BLaER1 (cell line): ENCODE measurements at regions not wholly inside any gene's neighbourhood (a gene's known extent, or its start where the extent isn't known, plus 50 kb on each side); places are given as distances from the start of the nearest gene placed in this dataset.

ENCODE experiments used
- H3K27ac ChIP-seq: shearing (Covaris generic); formaldehyde crosslinking; 2 replicates; pipeline ENCODE4 v1.8.1; 2022
- H3K27me3 ChIP-seq: shearing (Covaris generic); formaldehyde crosslinking; 2 replicates; pipeline ENCODE4 v1.8.1; 2022
- H3K36me3 ChIP-seq: shearing (Covaris generic); formaldehyde crosslinking; 2 replicates; pipeline ENCODE4 v1.8.1; 2022
- H3K4me1 ChIP-seq: shearing (Covaris generic); formaldehyde crosslinking; 2 replicates; pipeline ENCODE4 v1.8.1; 2022
- H3K4me2 ChIP-seq: shearing (Covaris generic); formaldehyde crosslinking; 2 replicates; pipeline ENCODE4 v1.8.1; 2022
- H3K4me3 ChIP-seq: shearing (Covaris generic); formaldehyde crosslinking; 2 replicates; pipeline ENCODE4 v1.8.1; 2022
- H3K9ac ChIP-seq: shearing (Covaris generic); formaldehyde crosslinking; 2 replicates; pipeline ENCODE4 v1.8.1; 2022
- H3K9me3 ChIP-seq: shearing (Covaris generic); formaldehyde crosslinking; 2 replicates; pipeline ENCODE4 v1.8.1; 2022
- H4K20me1 ChIP-seq: shearing (Covaris generic); formaldehyde crosslinking; 2 replicates; pipeline ENCODE4 v1.8.1; 2022
- Cebpa-rat ChIP-seq: shearing (Covaris generic); IDR thresholded peaks from 2 replicates; pipeline ENCODE4 v1.8.1; 2022

GRCh38 chr7:21023841-21024484, 237.3 kb upstream of the SP8 start:
- no peak overlapping the region for H3K9ac ChIP-seq
- no peak overlapping the region for H3K4me2 ChIP-seq
- H4K20me1 ChIP-seq: no peaks in the 10 kb centered on the region
- no peaks in the 10 kb centered on the region for H3K4me1 ChIP-seq
- H3K27me3 ChIP-seq: no peaks in the 10 kb centered on the region
- no peaks in the 10 kb centered on the region for H3K36me3 ChIP-seq
- no peaks in the 10 kb centered on the region for H3K9me3 ChIP-seq
- no peak for TF ChIP-seq Cebpa-rat
- no peak overlapping the region for H3K4me3 ChIP-seq
- H3K27ac ChIP-seq: no peak overlapping the region

DNA sequence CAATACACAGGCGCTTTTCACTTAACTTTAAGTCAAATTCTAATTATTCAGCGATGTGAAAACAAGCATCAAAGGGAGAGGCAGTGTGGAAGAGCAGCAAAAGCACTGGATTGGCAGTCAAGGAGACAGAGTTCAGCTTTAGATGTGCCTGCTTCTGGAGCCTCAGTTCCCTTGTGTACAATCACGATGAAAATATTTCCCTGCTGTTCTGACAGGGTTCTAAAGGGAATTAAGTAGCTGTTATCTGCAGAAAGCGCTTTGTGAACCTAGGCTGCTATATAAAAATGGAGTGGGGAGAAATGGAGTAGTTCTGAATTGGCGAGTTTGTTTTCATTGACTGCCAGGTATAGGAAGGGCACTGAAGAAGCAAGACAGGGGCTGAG, 237.8 kb upstream of the SP8 start:
- H3K27me3 ChIP-seq: no peaks in the 10 kb centered on the region
- no peak overlapping the region for H3K27ac ChIP-seq
- no peaks in the 10 kb centered on the region for H4K20me1 ChIP-seq
- no peak overlapping the region for H3K9ac ChIP-seq
- H3K9me3 ChIP-seq: no peaks in the 10 kb centered on the region
- H3K4me1 ChIP-seq: no peaks in the 10 kb centered on the region
- TF ChIP-seq Cebpa-rat: no peak
- H3K36me3 ChIP-seq: no peaks in the 10 kb centered on the region
- H3K4me2 ChIP-seq: no peak overlapping the region
- no peak overlapping the region for H3K4me3 ChIP-seq

- Histone ChIP-seq H4K20me1 (no peaks in the 10 kb centered on the region), H3K27me3 (no peaks in the 10 kb centered on the region), H3K9me3 (no peaks in the 10 kb centered on the region), H3K4me3 (no peak overlapping the region), H3K4me1 (no peaks in the 10 kb centered on the region), H3K9ac (no peak overlapping the region), H3K4me2 (no peak overlapping the region), H3K36me3 (no peaks in the 10 kb centered on the region), H3K27ac (no peak overlapping the region)
- TF ChIP-seq Cebpa-rat: 0 out of 2 replicates have a peak, but pooled peaks have one; percentile 10
Measured at GRCh38 chr7:21028186-21028585, 241.5 kb upstream of the SP8 start.

GRCh38 chr7:21028599-21028998, 241.9 kb upstream of the SP8 start:
- Histone ChIP-seq H3K4me2 (no peak overlapping the region), H4K20me1 (no peaks in the 10 kb centered on the region), H3K9ac (no peak overlapping the region), H3K27ac (no peak overlapping the region), H3K4me1 (no peaks in the 10 kb centered on the region), H3K36me3 (no peaks in the 10 kb centered on the region), H3K9me3 (no peaks in the 10 kb centered on the region), H3K4me3 (no peak overlapping the region), H3K27me3 (no peaks in the 10 kb centered on the region)
- TF ChIP-seq Cebpa-rat: no peak

DNA sequence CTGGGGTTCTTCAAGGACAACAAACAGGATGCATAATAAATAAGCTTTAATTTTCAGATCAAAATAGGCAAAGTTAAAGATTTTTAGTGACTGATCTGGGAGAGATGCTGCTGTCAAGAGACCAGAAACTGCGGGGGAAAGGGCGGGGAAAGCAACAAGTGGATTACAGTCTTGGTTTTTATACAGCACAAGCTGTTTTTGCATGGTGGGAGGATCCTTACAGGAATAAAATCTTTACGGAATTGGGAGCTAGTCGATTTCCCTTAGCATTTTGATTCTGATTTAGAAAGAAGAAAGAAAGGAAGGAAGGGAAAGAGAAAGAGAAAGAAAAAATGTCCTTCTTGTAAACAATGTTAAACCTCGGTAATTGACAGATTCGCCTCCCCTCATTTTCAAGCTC, 242.3 kb upstream of the SP8 start:
- H3K4me2 ChIP-seq: no peak overlapping the region
- H3K27me3 ChIP-seq: no peaks in the 10 kb centered on the region
- H4K20me1 ChIP-seq: no peaks in the 10 kb centered on the region
- H3K9ac ChIP-seq: no peak overlapping the region
- H3K4me3 ChIP-seq: no peak overlapping the region
- no peaks in the 10 kb centered on the region for H3K36me3 ChIP-seq
- no peaks in the 10 kb centered on the region for H3K9me3 ChIP-seq
- H3K4me1 ChIP-seq: no peaks in the 10 kb centered on the region
- TF ChIP-seq Cebpa-rat: no peak
- no peak overlapping the region for H3K27ac ChIP-seq

- TF ChIP-seq Cebpa-rat: no peak
- Histone ChIP-seq H3K27ac (no peak overlapping the region), H3K4me2 (no peak overlapping the region), H3K4me3 (no peak overlapping the region), H4K20me1 (no peaks in the 10 kb centered on the region), H3K27me3 (no peaks in the 10 kb centered on the region), H3K36me3 (no peaks in the 10 kb centered on the region), H3K9ac (no peak overlapping the region), H3K4me1 (no peaks in the 10 kb centered on the region), H3K9me3 (no peaks in the 10 kb centered on the region)
Measured at GRCh38 chr7:21030237-21030871, 243.7 kb upstream of the SP8 start.

DNA sequence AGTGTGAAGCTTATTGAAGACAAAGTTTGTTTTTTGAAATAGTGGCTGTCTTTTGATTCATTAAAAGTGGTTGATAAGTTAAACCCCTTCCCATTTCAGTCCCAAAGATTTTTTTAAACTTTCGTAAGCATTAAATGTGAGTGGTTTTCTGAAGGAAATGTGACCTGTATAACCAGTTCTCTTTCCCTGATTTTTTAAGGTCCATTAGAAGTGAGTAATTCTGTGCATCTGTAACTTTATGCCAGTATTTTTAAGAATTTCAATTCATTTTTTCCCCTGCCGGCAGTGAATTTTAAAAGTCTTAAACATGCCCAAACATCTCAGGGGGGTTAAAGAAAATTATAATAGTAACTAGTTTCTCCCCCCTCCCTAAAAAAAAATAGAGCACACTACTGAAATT, 254.6 kb upstream of the SP8 start:
- Histone ChIP-seq H3K27ac (no peak overlapping the region), H3K9me3 (no peaks in the 10 kb centered on the region), H3K27me3 (no peaks in the 10 kb centered on the region), H3K9ac (no peak overlapping the region), H3K4me3 (no peak overlapping the region), H4K20me1 (no peaks in the 10 kb centered on the region), H3K4me1 (no peaks in the 10 kb centered on the region), H3K36me3 (no peaks in the 10 kb centered on the region), H3K4me2 (no peak overlapping the region)
- TF ChIP-seq Cebpa-rat: no peak

- no peak for TF ChIP-seq Cebpa-rat
- Histone ChIP-seq H3K4me1 (no peaks in the 10 kb centered on the region), H3K9ac (no peak overlapping the region), H3K36me3 (no peaks in the 10 kb centered on the region), H3K27ac (no peak overlapping the region), H3K4me2 (no peak overlapping the region), H3K4me3 (no peak overlapping the region), H3K27me3 (no peaks in the 10 kb centered on the region), H4K20me1 (no peaks in the 10 kb centered on the region), H3K9me3 (no peaks in the 10 kb centered on the region)
Measured at GRCh38 chr7:21041666-21042065, 255.0 kb upstream of the SP8 start.

DNA sequence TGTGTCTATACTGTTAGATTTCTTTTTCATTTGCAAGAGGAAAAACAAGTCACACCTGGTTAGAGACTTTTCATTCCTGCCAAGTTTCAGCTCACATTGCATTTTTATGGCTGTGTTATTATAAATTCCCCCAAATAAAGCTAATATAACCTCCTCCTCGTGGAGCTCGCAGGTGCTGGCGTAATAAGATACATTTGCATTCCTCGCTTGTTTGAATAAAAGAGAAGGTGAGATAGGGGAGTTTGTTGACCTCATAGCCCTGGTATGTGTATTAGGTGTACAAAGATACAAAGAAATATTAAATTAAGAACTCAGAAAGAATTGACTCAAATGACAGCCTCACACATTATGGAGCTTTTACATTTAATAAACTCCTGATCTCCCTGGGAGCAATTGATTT, 257.7 kb upstream of the SP8 start:
- Histone ChIP-seq H3K9ac (no peak overlapping the region), H4K20me1 (no peaks in the 10 kb centered on the region), H3K4me3 (no peak overlapping the region), H3K9me3 (no peaks in the 10 kb centered on the region), H3K4me1 (no peaks in the 10 kb centered on the region), H3K27ac (no peak overlapping the region), H3K36me3 (no peaks in the 10 kb centered on the region), H3K27me3 (no peaks in the 10 kb centered on the region), H3K4me2 (no peak overlapping the region)
- TF ChIP-seq Cebpa-rat: no peak

DNA sequence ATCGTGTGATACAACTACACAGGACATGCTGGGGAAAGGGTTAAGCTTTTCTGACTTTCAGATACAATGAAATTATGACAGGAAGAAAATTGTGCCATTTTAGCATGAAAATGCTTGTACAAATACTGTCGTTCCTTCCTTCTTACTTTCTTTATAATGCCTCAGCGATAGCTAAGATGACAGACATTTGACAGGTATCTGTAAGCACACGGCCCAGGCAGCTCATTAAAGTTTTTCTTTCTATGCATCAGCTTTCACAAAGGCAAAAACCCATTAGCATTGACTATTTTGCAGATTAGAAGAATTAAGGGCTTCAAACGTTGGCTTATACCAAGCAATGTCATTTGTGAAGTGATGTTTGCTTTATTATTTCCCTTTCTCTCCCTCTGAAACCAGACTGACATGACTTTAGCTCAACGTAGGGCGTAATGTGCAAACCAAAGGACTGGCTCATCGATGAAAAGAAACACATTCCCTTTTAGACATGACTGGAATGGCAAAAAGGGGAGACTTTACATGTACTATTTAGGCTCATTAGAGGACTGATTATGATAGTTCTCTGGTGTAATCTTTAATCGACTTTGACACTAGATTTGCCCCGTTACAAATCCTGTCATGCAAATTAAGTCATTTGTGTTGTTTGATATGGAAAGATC, 258.4 kb upstream of the SP8 start:
- Histone ChIP-seq H3K4me1 (no peaks in the 10 kb centered on the region), H3K4me2 (no peak overlapping the region), H3K4me3 (no peak overlapping the region), H3K36me3 (no peaks in the 10 kb centered on the region), H3K9ac (no peak overlapping the region), H3K9me3 (no peaks in the 10 kb centered on the region), H3K27ac (no peak overlapping the region), H4K20me1 (no peaks in the 10 kb centered on the region), H3K27me3 (no peaks in the 10 kb centered on the region)
- no peak for TF ChIP-seq Cebpa-rat
